ENCODE measurements at regions not wholly inside any gene's neighbourhood (a gene's known extent, or its start where the extent isn't known, plus 50 kb on each side); places are given as distances from the start of the nearest gene placed in this dataset.

GRCh38 chr6:120852293-120852849, 481.9 kb downstream of the TBC1D32 start:
- TF ChIP-seq CTCF (IDR thresholded peaks at IDR 0.05) = no peak
- no peak for TF ChIP-seq POLR2AphosphoS5 (IDR thresholded peaks at IDR 0.05; ENCODE audit: low read depth, low read length)
